Astrocyte (in vitro differentiated cells and primary cell): ENCODE measurements at regions not wholly inside any gene's neighbourhood (a gene's known extent, or its start where the extent isn't known, plus 50 kb on each side); places are given as distances from the start of the nearest gene placed in this dataset.

Experiments
- DNase-seq: peaks from one replicate; pipeline ENCODE4 v3.0.0-alpha.2; 2010; ENCODE audit warnings: low read depth
- FAIRE-seq: peaks from 2 replicates; lab custom pipeline; 2011; peaks lifted over from hg19 to GRCh38; lab: Jason Lieb, UNC
- H2AFZ ChIP-seq: 2 replicates; pipeline ENCODE4 v1.6.0; 2012; ENCODE audit warnings: low read depth, low read length, inconsistent platforms
- H3K27ac ChIP-seq: 2 replicates; pipeline ENCODE4 v1.5.1; 2011; ENCODE audit warnings: low read depth, low read length, inconsistent platforms
- H3K27me3 ChIP-seq: 2 replicates; pipeline ENCODE4 v1.6.0; 2011; ENCODE audit warnings: low read length, inconsistent platforms; ENCODE audit not compliant: insufficient read depth
- H3K36me3 ChIP-seq: 2 replicates; pipeline ENCODE4 v1.5.1; 2011; ENCODE audit warnings: low read length, inconsistent platforms; ENCODE audit not compliant: insufficient read depth
- H3K4me1 ChIP-seq: 2 replicates; pipeline ENCODE4 v1.5.1; 2011; ENCODE audit warnings: low read length, inconsistent platforms; ENCODE audit not compliant: insufficient read depth
- H3K4me2 ChIP-seq: 2 replicates; pipeline ENCODE4 v1.6.0; 2012; ENCODE audit warnings: low read length, inconsistent platforms
- H3K4me3 ChIP-seq: 2 replicates; pipeline ENCODE4 v1.5.1; 2011; ENCODE audit warnings: low read depth, mild to moderate bottlenecking, low read length, inconsistent platforms; ENCODE audit not compliant: insufficient read depth
- H3K79me2 ChIP-seq: 2 replicates; pipeline ENCODE4 v1.6.0; 2012; ENCODE audit warnings: mild to moderate bottlenecking, low read length, inconsistent platforms; ENCODE audit not compliant: insufficient read depth
- H3K9ac ChIP-seq: 2 replicates; pipeline ENCODE4 v1.6.0; 2012; ENCODE audit warnings: mild to moderate bottlenecking, low read length, inconsistent platforms
- H3K9me3 ChIP-seq: 2 replicates; pipeline ENCODE4 v1.5.1; 2012; ENCODE audit warnings: low read depth, mild to moderate bottlenecking, low read length, inconsistent platforms; ENCODE audit not compliant: insufficient read depth
- H4K20me1 ChIP-seq: 2 replicates; pipeline ENCODE4 v1.6.0; 2012; ENCODE audit warnings: low read length, inconsistent platforms; ENCODE audit not compliant: insufficient read depth
- H3K27ac Mint-ChIP-seq: one replicate; pipeline ENCODE4 v1.8.0; 2021; ENCODE audit warnings: mild to moderate bottlenecking, mixed read lengths; ENCODE audit not compliant: unreplicated experiment
- H3K27me3 Mint-ChIP-seq: one replicate; pipeline ENCODE4 v1.8.0; 2021; ENCODE audit warnings: low read depth, mixed read lengths; ENCODE audit not compliant: unreplicated experiment
- H3K36me3 Mint-ChIP-seq: one replicate; pipeline ENCODE4 v1.8.0; 2021; ENCODE audit warnings: low read depth, mixed read lengths; ENCODE audit not compliant: unreplicated experiment
- H3K4me1 Mint-ChIP-seq: one replicate; pipeline ENCODE4 v1.8.0; 2021; ENCODE audit warnings: low read depth, mixed read lengths; ENCODE audit not compliant: unreplicated experiment
- H3K4me3 Mint-ChIP-seq: one replicate; pipeline ENCODE4 v1.8.0; 2021; ENCODE audit warnings: mild to moderate bottlenecking, moderate library complexity, mixed read lengths; ENCODE audit not compliant: unreplicated experiment
- H3K9me3 Mint-ChIP-seq: one replicate; pipeline ENCODE4 v1.8.0; 2021; ENCODE audit warnings: mild to moderate bottlenecking, mixed read lengths; ENCODE audit not compliant: unreplicated experiment
- EZH2 ChIP-seq: IDR thresholded peaks from 2 replicates; pipeline ENCODE4 v1.6.1; 2012; ENCODE audit warnings: mild to moderate bottlenecking, low read length, inconsistent platforms; ENCODE audit not compliant: insufficient read depth
- TF ChIP-seq, protein P1 (sequence below): IDR thresholded peaks from 2 replicates; pipeline ENCODE4 v1.5.1; 2011; ENCODE audit warnings: low read depth, mild to moderate bottlenecking, inconsistent platforms, low read length, moderate library complexity; ENCODE audit not compliant: insufficient read depth

DNA sequence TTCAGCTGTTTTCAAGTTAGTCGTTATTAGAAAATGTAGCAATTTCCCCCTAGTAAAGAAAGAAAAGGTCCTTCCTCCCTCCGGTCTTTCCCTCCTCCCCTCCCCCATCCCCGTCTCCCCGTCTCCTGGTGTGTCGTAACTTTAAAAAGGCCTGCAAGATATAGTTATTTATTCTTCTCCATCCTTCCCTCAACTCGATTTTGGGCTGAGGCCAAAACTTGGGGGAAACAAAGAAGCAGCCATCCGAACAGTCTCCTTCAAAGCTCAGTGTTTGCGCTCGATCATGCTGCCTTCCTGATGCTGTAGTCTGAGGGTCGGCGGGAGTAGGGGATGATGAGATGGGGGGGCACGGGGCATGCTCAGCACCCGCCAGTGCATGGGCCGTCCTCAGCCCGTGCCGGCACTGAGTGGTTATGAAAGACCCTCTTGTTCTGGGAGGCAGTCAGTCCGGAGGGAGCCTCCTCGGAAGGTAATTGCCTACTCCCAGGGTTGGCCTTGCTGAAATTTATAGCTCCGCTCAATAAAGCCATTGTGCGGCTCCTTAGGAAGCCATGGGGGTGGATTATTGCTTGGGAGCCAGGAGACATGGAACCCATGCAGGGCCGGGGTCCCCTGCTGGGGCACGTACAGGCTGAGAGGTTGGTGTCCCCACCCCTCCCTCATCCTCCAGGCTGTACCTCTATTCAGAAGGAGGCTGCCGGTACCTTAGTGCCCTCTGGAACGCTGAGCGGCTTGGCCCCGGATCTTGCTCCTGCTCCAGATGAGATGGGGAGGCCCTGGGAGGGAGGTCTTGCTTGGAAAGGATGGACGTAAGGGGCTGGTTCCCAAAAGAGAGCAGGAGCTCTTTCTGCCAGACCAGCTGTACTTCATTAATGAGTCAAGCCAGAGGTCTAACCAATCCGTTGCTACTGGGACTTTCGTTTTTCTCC lies 212.7 kb upstream of the CADM1 start:
- no peak for FAIRE-seq
- Histone ChIP-seq H3K4me2 (peak overlapping the region; percentile 70), H3K9ac (no peak overlapping the region), H3K36me3 (no peaks in the 10 kb centered on the region), H3K9me3 (no peaks in the 10 kb centered on the region), H3K27me3 (no peaks in the 10 kb centered on the region), H2AFZ (peak overlapping the region; percentile 59), H3K4me3 (no peak overlapping the region), H3K27ac (no peak overlapping the region), H4K20me1 (no peaks in the 10 kb centered on the region), H3K79me2 (no peaks in the 10 kb centered on the region), H3K4me1 (no peaks in the 10 kb centered on the region)
- Mint-ChIP-seq H3K9me3 (no peaks in the 10 kb centered on the region), H3K4me3 (no peak overlapping the region), H3K4me1 (peaks cover 6% of the 10 kb centered on the region), H3K27ac (no peak overlapping the region), H3K27me3 (peaks cover 6% of the 10 kb centered on the region), H3K36me3 (peaks cover 10% of the 10 kb centered on the region)
- DNase-seq = peak; percentile 20
- TF ChIP-seq EZH2 = no peak
- TF ChIP-seq, protein P1, sequence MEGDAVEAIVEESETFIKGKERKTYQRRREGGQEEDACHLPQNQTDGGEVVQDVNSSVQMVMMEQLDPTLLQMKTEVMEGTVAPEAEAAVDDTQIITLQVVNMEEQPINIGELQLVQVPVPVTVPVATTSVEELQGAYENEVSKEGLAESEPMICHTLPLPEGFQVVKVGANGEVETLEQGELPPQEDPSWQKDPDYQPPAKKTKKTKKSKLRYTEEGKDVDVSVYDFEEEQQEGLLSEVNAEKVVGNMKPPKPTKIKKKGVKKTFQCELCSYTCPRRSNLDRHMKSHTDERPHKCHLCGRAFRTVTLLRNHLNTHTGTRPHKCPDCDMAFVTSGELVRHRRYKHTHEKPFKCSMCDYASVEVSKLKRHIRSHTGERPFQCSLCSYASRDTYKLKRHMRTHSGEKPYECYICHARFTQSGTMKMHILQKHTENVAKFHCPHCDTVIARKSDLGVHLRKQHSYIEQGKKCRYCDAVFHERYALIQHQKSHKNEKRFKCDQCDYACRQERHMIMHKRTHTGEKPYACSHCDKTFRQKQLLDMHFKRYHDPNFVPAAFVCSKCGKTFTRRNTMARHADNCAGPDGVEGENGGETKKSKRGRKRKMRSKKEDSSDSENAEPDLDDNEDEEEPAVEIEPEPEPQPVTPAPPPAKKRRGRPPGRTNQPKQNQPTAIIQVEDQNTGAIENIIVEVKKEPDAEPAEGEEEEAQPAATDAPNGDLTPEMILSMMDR = no peak

DNA sequence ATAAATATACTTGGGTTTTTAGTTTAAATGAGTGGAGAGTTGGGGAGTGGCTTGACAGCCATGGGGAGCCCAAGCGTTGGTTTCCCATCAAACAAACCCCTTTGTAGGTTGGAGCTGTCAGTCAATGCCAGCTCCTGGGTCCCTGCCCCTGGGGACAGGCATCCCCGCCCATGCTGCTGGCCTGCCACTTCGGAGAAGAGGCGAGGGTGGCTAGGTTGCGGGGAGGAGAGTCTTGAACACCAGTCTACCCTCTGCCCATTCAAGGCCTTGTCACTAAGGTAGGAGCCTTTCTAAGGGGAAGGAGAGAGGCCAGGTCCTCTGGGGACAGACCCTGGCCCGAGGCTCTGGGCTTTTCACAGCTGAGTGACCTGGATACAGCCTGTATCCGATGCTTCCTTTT lies 211.9 kb upstream of the CADM1 start:
- Histone ChIP-seq H3K4me3 (no peak overlapping the region), H2AFZ (no peak overlapping the region), H3K79me2 (no peaks in the 10 kb centered on the region), H3K4me1 (no peaks in the 10 kb centered on the region), H4K20me1 (no peaks in the 10 kb centered on the region), H3K36me3 (no peaks in the 10 kb centered on the region), H3K27me3 (no peaks in the 10 kb centered on the region), H3K9me3 (no peaks in the 10 kb centered on the region), H3K9ac (no peak overlapping the region), H3K27ac (no peak overlapping the region), H3K4me2 (no peak overlapping the region)
- peaks cover 12% of the 10 kb centered on the region for H3K36me3 Mint-ChIP-seq
- peaks cover 6% of the 10 kb centered on the region for H3K4me1 Mint-ChIP-seq
- H3K9me3 Mint-ChIP-seq = no peaks in the 10 kb centered on the region
- DNase-seq = no peak
- FAIRE-seq = no peak
- TF ChIP-seq, protein P1 = no peak
- TF ChIP-seq EZH2 = no peak
- peaks cover 6% of the 10 kb centered on the region for H3K27me3 Mint-ChIP-seq
- H3K27ac Mint-ChIP-seq = no peak overlapping the region
- H3K4me3 Mint-ChIP-seq = no peak overlapping the region

DNA sequence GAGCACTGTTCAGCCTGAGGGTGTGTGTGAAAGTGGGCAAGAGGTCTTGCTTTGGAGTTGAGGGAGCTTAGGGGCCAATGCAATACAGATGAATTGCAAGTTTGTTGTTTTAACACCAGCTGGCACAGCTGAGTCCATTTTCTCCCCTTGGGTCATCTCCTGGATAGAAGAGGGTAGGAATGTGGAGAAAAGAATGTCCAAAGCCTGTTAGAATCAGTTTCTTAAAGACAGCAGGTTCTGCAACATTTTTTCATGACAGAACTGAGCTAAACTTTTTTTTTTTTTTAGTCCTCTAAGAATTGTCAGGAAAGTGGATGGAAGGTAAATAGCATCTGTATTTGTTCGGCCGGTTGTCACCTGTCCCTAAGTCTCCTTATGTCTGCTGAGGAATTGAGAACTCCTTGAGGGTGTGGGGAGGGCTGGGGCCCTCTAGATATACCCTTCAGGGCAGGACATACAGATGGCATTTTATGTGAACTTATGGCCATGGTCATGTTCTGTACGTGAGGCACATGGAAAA lies 211.1 kb upstream of the CADM1 start:
- Mint-ChIP-seq H3K9me3 (no peaks in the 10 kb centered on the region), H3K36me3 (peaks cover 9% of the 10 kb centered on the region), H3K4me3 (no peak overlapping the region), H3K27ac (no peak overlapping the region), H3K4me1 (peaks cover 6% of the 10 kb centered on the region), H3K27me3 (no peaks in the 10 kb centered on the region)
- DNase-seq (no peak), FAIRE-seq (no peak)
- no peak overlapping the region for H3K9ac ChIP-seq
- H3K4me3 ChIP-seq = no peak overlapping the region
- no peaks in the 10 kb centered on the region for H3K79me2 ChIP-seq
- no peaks in the 10 kb centered on the region for H3K36me3 ChIP-seq
- no peaks in the 10 kb centered on the region for H3K9me3 ChIP-seq
- no peaks in the 10 kb centered on the region for H4K20me1 ChIP-seq
- no peaks in the 10 kb centered on the region for H3K27me3 ChIP-seq
- no peak overlapping the region for H3K4me2 ChIP-seq
- no peak overlapping the region for H3K27ac ChIP-seq
- no peaks in the 10 kb centered on the region for H3K4me1 ChIP-seq
- H2AFZ ChIP-seq = no peak overlapping the region
- TF ChIP-seq, protein P1 = no peak
- no peak for TF ChIP-seq EZH2
